ENCODE measurements at regions not wholly inside any gene's neighbourhood (a gene's known extent, or its start where the extent isn't known, plus 50 kb on each side); places are given as distances from the start of the nearest gene placed in this dataset.

DNA sequence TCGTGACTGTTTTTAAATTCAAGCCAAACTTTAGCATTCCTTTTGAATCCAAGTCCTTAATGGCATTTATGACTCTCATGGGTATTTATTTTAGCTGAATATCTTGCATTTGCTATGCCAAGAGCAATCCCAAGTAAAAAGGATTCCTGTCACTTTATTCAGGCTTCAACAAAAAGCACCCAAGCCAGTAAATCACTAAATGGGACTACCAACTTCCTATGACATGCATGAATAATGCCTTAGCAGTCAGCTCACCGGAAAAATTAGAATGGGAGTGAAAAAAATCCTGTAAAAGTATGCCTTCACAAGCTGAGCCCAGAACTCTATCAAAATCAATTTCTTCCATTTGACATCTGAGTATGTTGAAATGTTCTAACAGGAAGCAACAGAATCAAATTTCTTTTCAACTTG is 1297.9 kb downstream of the ROBO2 start:
- H3K27me3 Mint-ChIP-seq (ENCODE audit: low read depth) = no peaks in the 10 kb centered on the region
- Histone ChIP-seq H3K23me2 (ENCODE audit: insufficient read length, low read depth, low read length, poor library complexity, severe bottlenecking) (no peaks in the 10 kb centered on the region), H3K79me1 (ENCODE audit: insufficient read depth, low read depth, low read length, poor library complexity, severe bottlenecking) (no peaks in the 10 kb centered on the region), H2AK5ac (ENCODE audit: insufficient read length, low read length) (no peak overlapping the region), H3K27me3 (ENCODE audit: insufficient read depth, low read length) (no peaks in the 10 kb centered on the region), H2AFZ (ENCODE audit: low read length) (no peak overlapping the region), H4K20me1 (ENCODE audit: control insufficient read depth, insufficient read depth, insufficient read length) (no peaks in the 10 kb centered on the region), H3K9me3 (ENCODE audit: control insufficient read depth, low read depth, low read length) (no peaks in the 10 kb centered on the region), H3K23ac (ENCODE audit: insufficient read length, low read depth, low read length) (no peak overlapping the region), H3K4me2 (ENCODE audit: insufficient read depth, insufficient read length, low read length) (no peak overlapping the region), H4K8ac (replicated peaks; ENCODE audit: insufficient read length, low read depth, low read length) (no peak overlapping the region), H2BK15ac (ENCODE audit: low read depth, low read length) (no peak overlapping the region), H4K91ac (ENCODE audit: insufficient read length, low read depth, low read length) (no peak overlapping the region), H3K56ac (ENCODE audit: insufficient read length, low read depth, low read length) (no peak overlapping the region), H3K14ac (ENCODE audit: insufficient read depth, low read length) (no peak overlapping the region), H3T11ph (ENCODE audit: low read length) (no peak overlapping the region), H2BK5ac (ENCODE audit: insufficient read length, low read length) (no peak overlapping the region), H2BK12ac (ENCODE audit: insufficient read length, low read depth, low read length) (no peak overlapping the region), H2BK120ac (ENCODE audit: low read depth, low read length, poor library complexity, severe bottlenecking) (no peak overlapping the region), H4K5ac (ENCODE audit: insufficient read length, low read depth, low read length) (no peak overlapping the region), H3K4me1 (ENCODE audit: insufficient read depth, low read length) (peaks cover 5% of the 10 kb centered on the region), H3K18ac (ENCODE audit: insufficient read length, low read depth, low read length) (no peak overlapping the region), H3K9ac (ENCODE audit: extremely low read depth, insufficient read length, low read length) (no peak overlapping the region), H2BK20ac (ENCODE audit: low read depth, low read length, poor library complexity, severe bottlenecking) (no peak overlapping the region), H3K4ac (ENCODE audit: low read depth, low read length) (no peak overlapping the region), H3K79me2 (ENCODE audit: insufficient read depth, low read length) (no peaks in the 10 kb centered on the region), H3K27ac (ENCODE audit: insufficient read length, low read depth, low read length) (no peak overlapping the region)
- no CpG with 5 or more reads among the region's 2 CpGs for WGBS (ENCODE audit: extremely low coverage, insufficient read length, low lambda C conversion rate)
- peaks cover 0 to 9% (median 3%) of the 10 kb centered on the region in 3 experiments; a peak in 4 of 7 replicates for H3K36me3 Mint-ChIP-seq (ENCODE audit: insufficient read depth in 1 of 3, low read depth in 3 of 3)
- H3K4me3 Mint-ChIP-seq = no peak overlapping the region
- H3K27ac Mint-ChIP-seq = peak overlapping the region in 1 of 3 experiments; percentile 62; a peak in 1 of 7 replicates
- H3K9me3 Mint-ChIP-seq = no peaks in the 10 kb centered on the region; a peak in 1 of 5 replicates
- H3K4me1 Mint-ChIP-seq = peaks cover 26 to 29% of the 10 kb centered on the region in 2 experiments
- TF ChIP-seq CTCF (conservative IDR thresholded peaks at IDR 0.05) = no peak
- no peak for DNase-seq
